WTC11 (cell line): ENCODE measurements at regions not wholly inside any gene's neighbourhood (a gene's known extent, or its start where the extent isn't known, plus 50 kb on each side); places are given as distances from the start of the nearest gene placed in this dataset.

ENCODE experiments used
- ATAC-seq: fragments of 200-7000 bp; cut with Tn5 transposase; 2 replicates; pipeline ENCODE4 v1.10.0; 2021; ENCODE audit warnings: mild to moderate bottlenecking, moderate library complexity
- CTCF ChIA-PET: fragments of 300-600 bp; sonication (Branson Sonifier 250); formaldehyde crosslinking; loops from one replicate; lab custom pipeline; 2021; ENCODE audit warnings: antibody characterized with exemption; lab: Charles Lee
- POLR2A ChIA-PET: fragments of 350-600 bp; sonication (Branson Sonifier 250); formaldehyde crosslinking; loops from one replicate; lab custom pipeline; 2021; ENCODE audit warnings: antibody characterized with exemption; lab: Charles Lee
- DNase-seq: peaks from one replicate; pipeline ENCODE4 v3.0.0; 2021; ENCODE audit warnings: low spot score
- H3K27ac Mint-ChIP-seq: 2 replicates; pipeline ENCODE4 v1.8.0; 2021; ENCODE audit warnings: mixed read lengths
- H3K27me3 Mint-ChIP-seq: 2 replicates; pipeline ENCODE4 v1.8.0; 2021; ENCODE audit warnings: low read depth, mild to moderate bottlenecking, moderate library complexity, mixed read lengths
- H3K36me3 Mint-ChIP-seq: 2 replicates; pipeline ENCODE4 v1.8.0; 2021; ENCODE audit warnings: mixed read lengths
- H3K4me1 Mint-ChIP-seq: 2 replicates; pipeline ENCODE4 v1.8.0; 2022; ENCODE audit warnings: mixed read lengths
- H3K4me3 Mint-ChIP-seq: 2 replicates; pipeline ENCODE4 v1.8.0; 2021; ENCODE audit warnings: mild to moderate bottlenecking, moderate library complexity, mixed read lengths
- H3K9me3 Mint-ChIP-seq: 2 replicates; pipeline ENCODE4 v1.8.0; 2021; ENCODE audit warnings: mixed read lengths
- CBFB ChIP-seq: sonication (generic); formaldehyde crosslinking; IDR thresholded peaks from 2 replicates; pipeline ENCODE4 v1.8.1; 2022; ENCODE audit warnings: mild to moderate bottlenecking, low read depth, missing genetic modification reagents
- CREM ChIP-seq: sonication (generic); formaldehyde crosslinking; IDR thresholded peaks from 2 replicates; pipeline ENCODE4 v1.8.1; 2022; ENCODE audit warnings: mild to moderate bottlenecking, missing genetic modification reagents, moderate library complexity
- ETV6 ChIP-seq: sonication (generic); formaldehyde crosslinking; IDR thresholded peaks from 2 replicates; pipeline ENCODE4 v1.8.1; 2022; ENCODE audit warnings: mild to moderate bottlenecking, missing genetic modification reagents
- JUN ChIP-seq: sonication (generic); formaldehyde crosslinking; IDR thresholded peaks from 2 replicates; pipeline ENCODE4 v1.8.0; 2023; ENCODE audit warnings: mild to moderate bottlenecking, missing genetic modification reagents
- NR1H2 ChIP-seq: sonication (generic); formaldehyde crosslinking; IDR thresholded peaks from 2 replicates; pipeline ENCODE4 v1.9.0; 2021; ENCODE audit warnings: mild to moderate bottlenecking, moderate library complexity, missing genetic modification reagents
- NR3C1 ChIP-seq: sonication (generic); formaldehyde crosslinking; conservative IDR thresholded peaks from 2 replicates; pipeline ENCODE4 v1.8.1; 2023; ENCODE audit warnings: low read depth, mild to moderate bottlenecking, missing genetic modification reagents
- OVOL2 ChIP-seq: fragments of 250-450 bp; sonication (Bioruptor Pico); IDR thresholded peaks from 2 replicates; pipeline ENCODE4 v1.9.0; 2021; ENCODE audit warnings: mild to moderate bottlenecking, borderline replicate concordance
- RELA ChIP-seq: sonication (generic); formaldehyde crosslinking; IDR thresholded peaks from 2 replicates; pipeline ENCODE4 v1.8.1; 2022; ENCODE audit warnings: missing genetic modification reagents, mild to moderate bottlenecking, borderline replicate concordance
- RORB ChIP-seq: fragments of 250-450 bp; sonication (Bioruptor Pico); IDR thresholded peaks from 2 replicates; pipeline ENCODE4 v1.9.0; 2021; ENCODE audit warnings: mild to moderate bottlenecking
- SP1 ChIP-seq: sonication (generic); formaldehyde crosslinking; conservative IDR thresholded peaks from 2 replicates; pipeline ENCODE4 v1.8.1; 2022; ENCODE audit warnings: missing genetic modification reagents
- ZNF263 ChIP-seq: sonication (generic); formaldehyde crosslinking; IDR thresholded peaks from 2 replicates; pipeline ENCODE4 v1.8.1; 2022; ENCODE audit warnings: low read depth, mild to moderate bottlenecking, moderate library complexity, missing genetic modification reagents
- ZNF416 ChIP-seq: fragments of 250-450 bp; sonication (Bioruptor Pico); IDR thresholded peaks from 2 replicates; pipeline ENCODE4 v1.9.0; 2021; ENCODE audit warnings: mild to moderate bottlenecking, inconsistent platforms
- TF ChIP-seq, protein P1 (sequence below): sonication (generic); formaldehyde crosslinking; IDR thresholded peaks from 2 replicates; pipeline ENCODE4 v1.8.0; 2022; ENCODE audit warnings: missing genetic modification reagents
- TF ChIP-seq, protein P2 (sequence below): sonication (generic); formaldehyde crosslinking; IDR thresholded peaks from 2 replicates; pipeline ENCODE4 v1.8.1; 2022; ENCODE audit warnings: low read depth, missing genetic modification reagents, borderline replicate concordance
- TF ChIP-seq, protein P3 (sequence below): sonication (generic); formaldehyde crosslinking; IDR thresholded peaks from 2 replicates; pipeline ENCODE4 v1.8.1; 2023; ENCODE audit warnings: mild to moderate bottlenecking, missing genetic modification reagents
- TF ChIP-seq, protein P4 (sequence below): fragments of 250-450 bp; sonication (Bioruptor Pico); IDR thresholded peaks from 2 replicates; pipeline ENCODE4 v1.9.0; 2021; ENCODE audit warnings: moderate library complexity, mild to moderate bottlenecking, inconsistent platforms, borderline replicate concordance
- TF ChIP-seq, protein P5 (sequence below): sonication (generic); formaldehyde crosslinking; IDR thresholded peaks from 2 replicates; pipeline ENCODE4 v1.8.0; 2023; ENCODE audit warnings: mild to moderate bottlenecking, missing genetic modification reagents
- TF ChIP-seq, protein P6 (sequence below): sonication (generic); formaldehyde crosslinking; IDR thresholded peaks from 2 replicates; pipeline ENCODE4 v1.8.1; 2023; ENCODE audit warnings: mild to moderate bottlenecking, missing genetic modification reagents
- TF ChIP-seq, protein P7 (sequence below): sonication (generic); formaldehyde crosslinking; IDR thresholded peaks from 2 replicates; pipeline ENCODE4 v1.8.1; 2023; ENCODE audit warnings: mild to moderate bottlenecking, moderate library complexity, missing genetic modification reagents

DNA sequence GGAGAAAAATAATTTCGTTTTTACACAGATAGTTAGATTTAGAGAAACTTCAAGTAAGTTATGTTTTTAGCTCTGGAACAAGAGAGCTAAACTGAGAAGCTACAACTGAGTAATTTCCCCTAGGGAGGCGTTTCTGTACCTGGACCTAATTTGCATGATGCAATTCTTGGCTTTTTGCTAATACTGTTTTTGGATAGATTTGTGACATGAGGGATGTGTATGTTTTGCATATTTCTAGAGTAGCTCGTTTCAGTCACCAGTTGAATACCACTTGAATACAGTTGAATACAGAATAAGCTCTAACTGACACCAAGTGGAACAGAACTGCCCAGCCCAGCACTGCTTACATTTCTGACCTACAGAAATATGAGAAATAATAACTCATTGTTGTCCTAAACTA is 1227.9 kb upstream of the SPRY2 start:
- Mint-ChIP-seq H3K4me3 (no peak overlapping the region), H3K27me3 (no peaks in the 10 kb centered on the region), H3K4me1 (no peaks in the 10 kb centered on the region)
- CTCF ChIA-PET, result no interaction called here
- no peak for DNase-seq
- TF ChIP-seq, protein P1, sequence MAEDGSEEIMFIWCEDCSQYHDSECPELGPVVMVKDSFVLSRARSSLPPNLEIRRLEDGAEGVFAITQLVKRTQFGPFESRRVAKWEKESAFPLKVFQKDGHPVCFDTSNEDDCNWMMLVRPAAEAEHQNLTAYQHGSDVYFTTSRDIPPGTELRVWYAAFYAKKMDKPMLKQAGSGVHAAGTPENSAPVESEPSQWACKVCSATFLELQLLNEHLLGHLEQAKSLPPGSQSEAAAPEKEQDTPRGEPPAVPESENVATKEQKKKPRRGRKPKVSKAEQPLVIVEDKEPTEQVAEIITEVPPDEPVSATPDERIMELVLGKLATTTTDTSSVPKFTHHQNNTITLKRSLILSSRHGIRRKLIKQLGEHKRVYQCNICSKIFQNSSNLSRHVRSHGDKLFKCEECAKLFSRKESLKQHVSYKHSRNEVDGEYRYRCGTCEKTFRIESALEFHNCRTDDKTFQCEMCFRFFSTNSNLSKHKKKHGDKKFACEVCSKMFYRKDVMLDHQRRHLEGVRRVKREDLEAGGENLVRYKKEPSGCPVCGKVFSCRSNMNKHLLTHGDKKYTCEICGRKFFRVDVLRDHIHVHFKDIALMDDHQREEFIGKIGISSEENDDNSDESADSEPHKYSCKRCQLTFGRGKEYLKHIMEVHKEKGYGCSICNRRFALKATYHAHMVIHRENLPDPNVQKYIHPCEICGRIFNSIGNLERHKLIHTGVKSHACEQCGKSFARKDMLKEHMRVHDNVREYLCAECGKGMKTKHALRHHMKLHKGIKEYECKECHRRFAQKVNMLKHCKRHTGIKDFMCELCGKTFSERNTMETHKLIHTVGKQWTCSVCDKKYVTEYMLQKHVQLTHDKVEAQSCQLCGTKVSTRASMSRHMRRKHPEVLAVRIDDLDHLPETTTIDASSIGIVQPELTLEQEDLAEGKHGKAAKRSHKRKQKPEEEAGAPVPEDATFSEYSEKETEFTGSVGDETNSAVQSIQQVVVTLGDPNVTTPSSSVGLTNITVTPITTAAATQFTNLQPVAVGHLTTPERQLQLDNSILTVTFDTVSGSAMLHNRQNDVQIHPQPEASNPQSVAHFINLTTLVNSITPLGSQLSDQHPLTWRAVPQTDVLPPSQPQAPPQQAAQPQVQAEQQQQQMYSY (CRISPR knock-in tag), result no peak
- TF ChIP-seq JUN (CRISPR knock-in tag) (no peak), CBFB (CRISPR knock-in tag) (no peak), NR1H2 (CRISPR knock-in tag) (no peak), NR3C1 (CRISPR knock-in tag) (no peak), ZNF263 (CRISPR knock-in tag) (no peak), RORB (no peak), SP1 (CRISPR knock-in tag) (no peak), ZNF416 (no peak), CREM (CRISPR knock-in tag) (no peak), RELA (CRISPR knock-in tag) (no peak), ETV6 (CRISPR knock-in tag) (no peak), OVOL2 (CRISPR knock-in tag) (no peak)
- TF ChIP-seq, protein P2, sequence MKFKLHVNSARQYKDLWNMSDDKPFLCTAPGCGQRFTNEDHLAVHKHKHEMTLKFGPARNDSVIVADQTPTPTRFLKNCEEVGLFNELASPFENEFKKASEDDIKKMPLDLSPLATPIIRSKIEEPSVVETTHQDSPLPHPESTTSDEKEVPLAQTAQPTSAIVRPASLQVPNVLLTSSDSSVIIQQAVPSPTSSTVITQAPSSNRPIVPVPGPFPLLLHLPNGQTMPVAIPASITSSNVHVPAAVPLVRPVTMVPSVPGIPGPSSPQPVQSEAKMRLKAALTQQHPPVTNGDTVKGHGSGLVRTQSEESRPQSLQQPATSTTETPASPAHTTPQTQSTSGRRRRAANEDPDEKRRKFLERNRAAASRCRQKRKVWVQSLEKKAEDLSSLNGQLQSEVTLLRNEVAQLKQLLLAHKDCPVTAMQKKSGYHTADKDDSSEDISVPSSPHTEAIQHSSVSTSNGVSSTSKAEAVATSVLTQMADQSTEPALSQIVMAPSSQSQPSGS (CRISPR knock-in tag), result no peak
- TF ChIP-seq, protein P3, sequence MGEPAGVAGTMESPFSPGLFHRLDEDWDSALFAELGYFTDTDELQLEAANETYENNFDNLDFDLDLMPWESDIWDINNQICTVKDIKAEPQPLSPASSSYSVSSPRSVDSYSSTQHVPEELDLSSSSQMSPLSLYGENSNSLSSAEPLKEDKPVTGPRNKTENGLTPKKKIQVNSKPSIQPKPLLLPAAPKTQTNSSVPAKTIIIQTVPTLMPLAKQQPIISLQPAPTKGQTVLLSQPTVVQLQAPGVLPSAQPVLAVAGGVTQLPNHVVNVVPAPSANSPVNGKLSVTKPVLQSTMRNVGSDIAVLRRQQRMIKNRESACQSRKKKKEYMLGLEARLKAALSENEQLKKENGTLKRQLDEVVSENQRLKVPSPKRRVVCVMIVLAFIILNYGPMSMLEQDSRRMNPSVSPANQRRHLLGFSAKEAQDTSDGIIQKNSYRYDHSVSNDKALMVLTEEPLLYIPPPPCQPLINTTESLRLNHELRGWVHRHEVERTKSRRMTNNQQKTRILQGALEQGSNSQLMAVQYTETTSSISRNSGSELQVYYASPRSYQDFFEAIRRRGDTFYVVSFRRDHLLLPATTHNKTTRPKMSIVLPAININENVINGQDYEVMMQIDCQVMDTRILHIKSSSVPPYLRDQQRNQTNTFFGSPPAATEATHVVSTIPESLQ (CRISPR knock-in tag), result no peak
- TF ChIP-seq, protein P4, sequence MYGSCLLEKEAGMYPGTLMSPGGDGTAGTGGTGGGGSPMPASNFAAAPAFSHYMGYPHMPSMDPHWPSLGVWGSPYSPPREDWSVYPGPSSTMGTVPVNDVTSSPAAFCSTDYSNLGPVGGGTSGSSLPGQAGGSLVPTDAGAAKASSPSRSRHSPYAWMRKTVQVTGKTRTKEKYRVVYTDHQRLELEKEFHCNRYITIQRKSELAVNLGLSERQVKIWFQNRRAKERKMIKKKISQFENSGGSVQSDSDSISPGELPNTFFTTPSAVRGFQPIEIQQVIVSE, result no peak
- TF ChIP-seq, protein P5, sequence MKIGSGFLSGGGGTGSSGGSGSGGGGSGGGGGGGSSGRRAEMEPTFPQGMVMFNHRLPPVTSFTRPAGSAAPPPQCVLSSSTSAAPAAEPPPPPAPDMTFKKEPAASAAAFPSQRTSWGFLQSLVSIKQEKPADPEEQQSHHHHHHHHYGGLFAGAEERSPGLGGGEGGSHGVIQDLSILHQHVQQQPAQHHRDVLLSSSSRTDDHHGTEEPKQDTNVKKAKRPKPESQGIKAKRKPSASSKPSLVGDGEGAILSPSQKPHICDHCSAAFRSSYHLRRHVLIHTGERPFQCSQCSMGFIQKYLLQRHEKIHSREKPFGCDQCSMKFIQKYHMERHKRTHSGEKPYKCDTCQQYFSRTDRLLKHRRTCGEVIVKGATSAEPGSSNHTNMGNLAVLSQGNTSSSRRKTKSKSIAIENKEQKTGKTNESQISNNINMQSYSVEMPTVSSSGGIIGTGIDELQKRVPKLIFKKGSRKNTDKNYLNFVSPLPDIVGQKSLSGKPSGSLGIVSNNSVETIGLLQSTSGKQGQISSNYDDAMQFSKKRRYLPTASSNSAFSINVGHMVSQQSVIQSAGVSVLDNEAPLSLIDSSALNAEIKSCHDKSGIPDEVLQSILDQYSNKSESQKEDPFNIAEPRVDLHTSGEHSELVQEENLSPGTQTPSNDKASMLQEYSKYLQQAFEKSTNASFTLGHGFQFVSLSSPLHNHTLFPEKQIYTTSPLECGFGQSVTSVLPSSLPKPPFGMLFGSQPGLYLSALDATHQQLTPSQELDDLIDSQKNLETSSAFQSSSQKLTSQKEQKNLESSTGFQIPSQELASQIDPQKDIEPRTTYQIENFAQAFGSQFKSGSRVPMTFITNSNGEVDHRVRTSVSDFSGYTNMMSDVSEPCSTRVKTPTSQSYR (CRISPR knock-in tag), result no peak
- TF ChIP-seq, protein P6, sequence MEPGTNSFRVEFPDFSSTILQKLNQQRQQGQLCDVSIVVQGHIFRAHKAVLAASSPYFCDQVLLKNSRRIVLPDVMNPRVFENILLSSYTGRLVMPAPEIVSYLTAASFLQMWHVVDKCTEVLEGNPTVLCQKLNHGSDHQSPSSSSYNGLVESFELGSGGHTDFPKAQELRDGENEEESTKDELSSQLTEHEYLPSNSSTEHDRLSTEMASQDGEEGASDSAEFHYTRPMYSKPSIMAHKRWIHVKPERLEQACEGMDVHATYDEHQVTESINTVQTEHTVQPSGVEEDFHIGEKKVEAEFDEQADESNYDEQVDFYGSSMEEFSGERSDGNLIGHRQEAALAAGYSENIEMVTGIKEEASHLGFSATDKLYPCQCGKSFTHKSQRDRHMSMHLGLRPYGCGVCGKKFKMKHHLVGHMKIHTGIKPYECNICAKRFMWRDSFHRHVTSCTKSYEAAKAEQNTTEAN (CRISPR knock-in tag), result no peak
- TF ChIP-seq, protein P7, sequence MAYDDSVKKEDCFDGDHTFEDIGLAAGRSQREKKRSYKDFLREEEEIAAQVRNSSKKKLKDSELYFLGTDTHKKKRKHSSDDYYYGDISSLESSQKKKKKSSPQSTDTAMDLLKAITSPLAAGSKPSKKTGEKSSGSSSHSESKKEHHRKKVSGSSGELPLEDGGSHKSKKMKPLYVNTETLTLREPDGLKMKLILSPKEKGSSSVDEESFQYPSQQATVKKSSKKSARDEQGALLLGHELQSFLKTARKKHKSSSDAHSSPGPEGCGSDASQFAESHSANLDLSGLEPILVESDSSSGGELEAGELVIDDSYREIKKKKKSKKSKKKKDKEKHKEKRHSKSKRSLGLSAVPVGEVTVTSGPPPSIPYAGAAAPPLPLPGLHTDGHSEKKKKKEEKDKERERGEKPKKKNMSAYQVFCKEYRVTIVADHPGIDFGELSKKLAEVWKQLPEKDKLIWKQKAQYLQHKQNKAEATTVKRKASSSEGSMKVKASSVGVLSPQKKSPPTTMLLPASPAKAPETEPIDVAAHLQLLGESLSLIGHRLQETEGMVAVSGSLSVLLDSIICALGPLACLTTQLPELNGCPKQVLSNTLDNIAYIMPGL (CRISPR knock-in tag), result no peak
- TF ChIP-seq, all 79 proteins: peak for 0
- ATAC-seq, result no peak
- no peaks in the 10 kb centered on the region for H3K9me3 Mint-ChIP-seq
- no peaks in the 10 kb centered on the region for H3K36me3 Mint-ChIP-seq
- no peak overlapping the region for H3K27ac Mint-ChIP-seq
- POLR2A ChIA-PET, result no interaction called here
